Tibial nerve (tissue), 4 donors: ENCODE measurements at regions not wholly inside any gene's neighbourhood (a gene's known extent, or its start where the extent isn't known, plus 50 kb on each side); places are given as distances from the start of the nearest gene placed in this dataset.
"Not testable (repeated sequence)": the region's sequence is repeated elsewhere in the genome, so short reads cannot be mapped to it uniquely, and the experiment has no call there.

Experiments used
- DNase-seq, 2 donors: peaks; one replicate each; pipeline ENCODE4 v3.0.0-alpha.2; 2019; ENCODE audit warnings: low spot score in 2 of 2
- H3K27ac ChIP-seq, 4 donors: fragments of 200-600 bp; sonication (generic) in 3 of 4; one replicate each; pipeline ENCODE4 v1.5.1; 2017 to 2019; ENCODE audit warnings: mild to moderate bottlenecking in 1 of 4
- H3K27me3 ChIP-seq, 2 donors: fragments of 200-600 bp; sonication (generic) in 1 of 2; one replicate each; pipeline versions ENCODE4 v1.5.1 to v1.6.0; 2017 to 2019
- H3K36me3 ChIP-seq, 3 donors: fragments of 200-600 bp; sonication (generic); one replicate each; pipeline ENCODE4 v1.5.1; 2018 to 2019
- H3K4me1 ChIP-seq, 4 donors: fragments of 200-600 bp; sonication (generic) in 3 of 4; one replicate each; pipeline ENCODE4 v1.5.1; 2017 to 2019
- H3K4me3 ChIP-seq, 4 donors: fragments of 200-600 bp; sonication (generic) in 3 of 4; one replicate each; pipeline ENCODE4 v1.5.1; 2017 to 2019; ENCODE audit warnings: mild to moderate bottlenecking in 1 of 4, moderate library complexity in 1 of 4
- H3K9me3 ChIP-seq, 4 donors: fragments of 200-600 bp; sonication (generic) in 3 of 4; one replicate each; pipeline ENCODE4 v1.5.1; 2017 to 2019
- CTCF ChIP-seq, 5 experiments: fragments of 200-600 bp in 3 of 5; fragments of 450-650 bp in 2 of 5; sonication (generic) in 3 of 5; IDR thresholded peaks; one replicate each; pipeline ENCODE4 v1.5.1; 2016 to 2019; ENCODE audit warnings: antibody characterized with exemption in 5 of 5, mild to moderate bottlenecking in 3 of 5, moderate library complexity in 2 of 5
- EP300 ChIP-seq, 2 donors: sonication (generic); formaldehyde crosslinking; IDR thresholded peaks; one replicate each; pipeline ENCODE4 v1.6.1; 2017; ENCODE audit warnings: antibody characterized with exemption in 2 of 2, mild to moderate bottlenecking in 1 of 2
- POLR2A ChIP-seq, 2 donors: fragments of 450-650 bp; IDR thresholded peaks; one replicate each; pipeline ENCODE4 v1.6.1; 2017; ENCODE audit warnings: antibody characterized with exemption in 2 of 2, mild to moderate bottlenecking in 2 of 2, moderate library complexity in 2 of 2
- WGBS, 2 donors: methylation state at CpG; one replicate each; pipeline ENCODE4 v1.1.5; 2018; 5-methylcytosine and 5-hydroxymethylcytosine counted together

GRCh38 chr13:44646044-44646443 lies 69.9 kb upstream of the TSC22D1 start:
- Histone ChIP-seq H3K36me3 (no peaks in the 10 kb centered on the region), H3K27ac (no peak overlapping the region), H3K27me3 (no peaks in the 10 kb centered on the region), H3K4me1 (no peaks in the 10 kb centered on the region), H3K9me3 (no peaks in the 10 kb centered on the region), H3K4me3 (no peak overlapping the region)
- no peak for DNase-seq
- TF ChIP-seq CTCF (IDR thresholded peaks at IDR 0.05) = no peak
- no peak for TF ChIP-seq EP300 (IDR thresholded peaks at IDR 0.05)
- TF ChIP-seq POLR2A (IDR thresholded peaks at IDR 0.05) = no peak
- WGBS, 2 donors = 60 to 70% methylated on average over 4 of the region's 4 CpGs

GRCh38 chr13:44643256-44643655 lies 67.1 kb upstream of the TSC22D1 start:
- Histone ChIP-seq H3K4me1 (no peaks in the 10 kb centered on the region), H3K9me3 (no peaks in the 10 kb centered on the region), H3K27ac (no peak overlapping the region), H3K4me3 (no peak overlapping the region), H3K27me3 (no peaks in the 10 kb centered on the region), H3K36me3 (no peaks in the 10 kb centered on the region)
- DNase-seq = no peak
- no peak for TF ChIP-seq EP300 (IDR thresholded peaks at IDR 0.05)
- TF ChIP-seq POLR2A (IDR thresholded peaks at IDR 0.05) = no peak
- no peak for TF ChIP-seq CTCF (IDR thresholded peaks at IDR 0.05)
- 94 to 95% methylated on average over 7 of the region's 7 CpGs for WGBS, 2 donors

- Histone ChIP-seq H3K4me1 (no peaks in the 10 kb centered on the region), H3K27me3 (no peaks in the 10 kb centered on the region), H3K9me3 (no peaks in the 10 kb centered on the region), H3K4me3 (no peak overlapping the region), H3K36me3 (no peaks in the 10 kb centered on the region), H3K27ac (no peak overlapping the region)
- no peak for TF ChIP-seq EP300 (IDR thresholded peaks at IDR 0.05)
- no peak for TF ChIP-seq POLR2A (IDR thresholded peaks at IDR 0.05)
- no peak for DNase-seq
These were observed 61.5 kb upstream of the TSC22D1 start for GRCh38 chr13:44637581-44637980.

- no peaks in the 10 kb centered on the region for H3K36me3 ChIP-seq
- DNase-seq = no peak
- H3K4me3 ChIP-seq = no peak overlapping the region
- no peaks in the 10 kb centered on the region for H3K27me3 ChIP-seq
- no peaks in the 10 kb centered on the region for H3K9me3 ChIP-seq
- 46 to 53% methylated on average over 2 of the region's 2 CpGs for WGBS, 2 donors
- TF ChIP-seq POLR2A (IDR thresholded peaks at IDR 0.05) = no peak
- TF ChIP-seq EP300 (IDR thresholded peaks at IDR 0.05) = no peak
- TF ChIP-seq CTCF (IDR thresholded peaks at IDR 0.05) = no peak
- H3K27ac ChIP-seq = no peak overlapping the region
- H3K4me1 ChIP-seq = peaks cover 0 to 9% (median 0%) of the 10 kb centered on the region in 4 donors
These were observed 53.5 kb upstream of the TSC22D1 start for GRCh38 chr13:44629465-44630183.

- DNase-seq, H3K4me1 ChIP-seq, H3K36me3 ChIP-seq, H3K27me3 ChIP-seq, H3K4me3 ChIP-seq, H3K9me3 ChIP-seq, H3K27ac ChIP-seq: not testable (repeated sequence)
These were observed 52.7 kb upstream of the TSC22D1 start for GRCh38 chr13:44628826-44629225.

- WGBS, 2 donors = 81 to 82% methylated on average over 2 of the region's 2 CpGs
These were observed 51.3 kb upstream of the TSC22D1 start for GRCh38 chr13:44627441-44627840.

More at GRCh38 chr13:44627441-44627840, 51.3 kb upstream of the TSC22D1 start:
- Histone ChIP-seq H3K27me3 (no peaks in the 10 kb centered on the region), H3K9me3 (no peaks in the 10 kb centered on the region), H3K4me3 (no peak overlapping the region), H3K27ac (no peak overlapping the region), H3K36me3 (no peaks in the 10 kb centered on the region), H3K4me1 (peaks cover 0 to 9% (median 0%) of the 10 kb centered on the region in 4 donors)
- no peak for DNase-seq
- TF ChIP-seq POLR2A (IDR thresholded peaks at IDR 0.05) = no peak
- TF ChIP-seq CTCF (IDR thresholded peaks at IDR 0.05) = no peak
- no peak for TF ChIP-seq EP300 (IDR thresholded peaks at IDR 0.05)
